GM12878 (cell line): ENCODE measurements at regions not wholly inside any gene's neighbourhood (a gene's known extent, or its start where the extent isn't known, plus 50 kb on each side); places are given as distances from the start of the nearest gene placed in this dataset.

Experiments
- ATAC-seq: fragments of 200-7000 bp; cut with Tn5 transposase; 3 replicates; pipeline ENCODE4 v1.9.1; 2020; ENCODE audit warnings: mild to moderate bottlenecking, moderate library complexity
- BruUV-seq: library from RNA; stranded (reverse); fragments of 400-500 nt; replicated peaks from 2 replicates; lab custom pipeline; 2021; lab: Mats Ljungman, UMichigan
- CTCF ChIA-PET: fragments of 300-600 bp; sonication (Branson Sonifier 250); formaldehyde crosslinking; extraction: SDS; loops from one replicate; lab custom pipeline; 2021; ENCODE audit warnings: inconsistent platforms; lab: Yijun Ruan, JAX
- POLR2A ChIA-PET: fragments of 350-600 bp; formaldehyde crosslinking; extraction: SDS; loops from one replicate; lab custom pipeline; 2021; ENCODE audit warnings: inconsistent platforms; lab: Charles Lee
- RAD21 ChIA-PET: fragments of 300-600 bp; sonication (Branson Sonifier 250); formaldehyde crosslinking; loops from one replicate; lab custom pipeline; 2023; ENCODE audit warnings: antibody characterized with exemption; ENCODE audit not compliant: unreplicated experiment; lab: Charles Lee
- SMC1A ChIA-PET: fragments of 300-600 bp; sonication (Branson Sonifier 250); formaldehyde crosslinking; loops from one replicate; lab custom pipeline; 2023; ENCODE audit not compliant: unreplicated experiment, uncharacterized antibody; lab: Charles Lee
- DNase-seq: peaks from one replicate; pipeline ENCODE4 v3.0.0-alpha.2; 2011; ENCODE audit warnings: low read depth, low spot score
- FAIRE-seq: peaks from 3 replicates; lab custom pipeline; 2011; peaks lifted over from hg19 to GRCh38; lab: Jason Lieb, UNC
- H2AFZ ChIP-seq: 2 replicates; pipeline ENCODE4 v1.6.0; 2011; ENCODE audit warnings: low read depth, low read length, control low read depth; ENCODE audit not compliant: control insufficient read depth
- H3K27ac ChIP-seq: 2 replicates; pipeline ENCODE4 v1.5.1; 2011; ENCODE audit warnings: control low read depth; ENCODE audit not compliant: control insufficient read depth, insufficient read depth
- H3K27me3 ChIP-seq, 2 experiments: replicated peaks in 1 of 2; 2 replicates each; pipeline versions ENCODE4 v1.6.0 to v1.6.1; 2011; ENCODE audit warnings: low read length in 1 of 2; ENCODE audit not compliant: control insufficient read depth in 2 of 2, insufficient read depth in 2 of 2
- H3K36me3 ChIP-seq, 2 experiments: 2 replicates each; pipeline ENCODE4 v1.5.1; 2011; ENCODE audit warnings: low read length in 1 of 2; ENCODE audit not compliant: control insufficient read depth in 2 of 2, insufficient read depth in 2 of 2
- H3K4me1 ChIP-seq: 2 replicates; pipeline ENCODE4 v1.6.1; 2011; ENCODE audit warnings: mild to moderate bottlenecking, low read length, moderate library complexity, mixed read lengths; ENCODE audit not compliant: control insufficient read depth, insufficient read depth
- H3K4me2 ChIP-seq: 2 replicates; pipeline ENCODE4 v1.6.0; 2011; ENCODE audit warnings: control low read depth; ENCODE audit not compliant: control insufficient read depth, insufficient read depth
- H3K4me3 ChIP-seq: fragments of 200-600 bp; sonication (generic); 2 replicates; pipeline ENCODE4 v1.5.1; 2016
- H3K79me2 ChIP-seq: 2 replicates; pipeline ENCODE4 v1.6.0; 2011; ENCODE audit warnings: low read length; ENCODE audit not compliant: control insufficient read depth, insufficient read depth
- H3K9ac ChIP-seq: 2 replicates; pipeline ENCODE4 v1.8.0; 2011; ENCODE audit warnings: low read length, control low read depth, mixed read lengths; ENCODE audit not compliant: control insufficient read depth, insufficient read depth
- H3K9me3 ChIP-seq: replicated peaks from 3 replicates; pipeline ENCODE4 v1.5.1; 2011; ENCODE audit warnings: mild to moderate bottlenecking, low read length; ENCODE audit not compliant: control insufficient read depth, insufficient read depth
- H4K20me1 ChIP-seq: 2 replicates; pipeline ENCODE4 v1.6.0; 2011; ENCODE audit not compliant: control insufficient read depth, insufficient read depth
- CHD4 ChIP-seq: fragments of 200-600 bp; sonication (generic); IDR thresholded peaks from 2 replicates; pipeline ENCODE4 v1.6.1; 2016; ENCODE audit warnings: mild to moderate bottlenecking
- IRF4 ChIP-seq: IDR thresholded peaks from 2 replicates; pipeline ENCODE4 v1.6.1; 2011; ENCODE audit warnings: low read depth, low read length
- KAT2A ChIP-seq: conservative IDR thresholded peaks from 2 replicates; pipeline ENCODE4 v1.6.1; 2011; ENCODE audit warnings: low read depth, low read length; ENCODE audit not compliant: control insufficient read depth
- NFYA ChIP-seq: IDR thresholded peaks from 2 replicates; pipeline ENCODE4 v1.6.1; 2011; ENCODE audit warnings: low read depth, mild to moderate bottlenecking, low read length, improper control_type of control experiment, borderline replicate concordance
- PAX5 ChIP-seq: IDR thresholded peaks from 2 replicates; pipeline ENCODE4 v1.6.1; 2011; ENCODE audit warnings: low read depth, low read length, borderline replicate concordance
- SMAD5 ChIP-seq: IDR thresholded peaks from 2 replicates; pipeline ENCODE4 v1.6.1; 2016; ENCODE audit warnings: antibody characterized with exemption, low read depth
- WGBS: methylation state at CpG from one replicate; pipeline ENCODE4 v1.1.6; 2016; ENCODE audit warnings: low lambda C conversion rate; ENCODE audit not compliant: insufficient replicate concordance, insufficient coverage; ENCODE audit errors: missing lambda C conversion rate; 5-methylcytosine and 5-hydroxymethylcytosine counted together
- in situ Hi-C: fragments of 300-500 bp; cut with MboI; formaldehyde crosslinking; loops from 9 replicates; pipeline ENCODE4 v1.14.3; 2018; ENCODE audit warnings: mixed read lengths
- intact Hi-C: fragments of 100-400 bp; cut with micrococcal nuclease; formaldehyde crosslinking; loops from one replicate; pipeline ENCODE4 v1.14.2; 2022; ENCODE audit not compliant: unreplicated experiment
- TF ChIP-seq, protein P1 (sequence below): fragments of 450-650 bp; IDR thresholded peaks from 2 replicates; pipeline ENCODE4 v1.6.1; 2018; ENCODE audit warnings: borderline replicate concordance, mild to moderate bottlenecking; ENCODE audit not compliant: partially characterized antibody

- no peaks in the 10 kb centered on the region for H3K79me2 ChIP-seq
- in situ Hi-C loops (no loop called here), intact Hi-C loops (no loop called here)
- H2AFZ ChIP-seq, result no peak overlapping the region
- FAIRE-seq (no peak), DNase-seq (no peak), ATAC-seq (no peak)
- H3K9me3 ChIP-seq, result no peaks in the 10 kb centered on the region
- no peak overlapping the region for H3K4me2 ChIP-seq
- ChIA-PET SMC1A (interaction anchor here (0.6 kb wide), 1 partner anchor 122 kb away, joined by 3 read pairs; no protein-coding TSS in a partner anchor), POLR2A (no interaction called here), RAD21 (no interaction called here), CTCF (no interaction called here)
- no peak overlapping the region for H3K9ac ChIP-seq
- no peak overlapping the region for H3K27ac ChIP-seq
- no peaks in the 10 kb centered on the region for H4K20me1 ChIP-seq
- no TSS peak for BruUV-seq
- H3K4me1 ChIP-seq, result no peaks in the 10 kb centered on the region
- no peaks in the 10 kb centered on the region for H3K36me3 ChIP-seq
- no peaks in the 10 kb centered on the region for H3K27me3 ChIP-seq
- TF ChIP-seq, protein P1, sequence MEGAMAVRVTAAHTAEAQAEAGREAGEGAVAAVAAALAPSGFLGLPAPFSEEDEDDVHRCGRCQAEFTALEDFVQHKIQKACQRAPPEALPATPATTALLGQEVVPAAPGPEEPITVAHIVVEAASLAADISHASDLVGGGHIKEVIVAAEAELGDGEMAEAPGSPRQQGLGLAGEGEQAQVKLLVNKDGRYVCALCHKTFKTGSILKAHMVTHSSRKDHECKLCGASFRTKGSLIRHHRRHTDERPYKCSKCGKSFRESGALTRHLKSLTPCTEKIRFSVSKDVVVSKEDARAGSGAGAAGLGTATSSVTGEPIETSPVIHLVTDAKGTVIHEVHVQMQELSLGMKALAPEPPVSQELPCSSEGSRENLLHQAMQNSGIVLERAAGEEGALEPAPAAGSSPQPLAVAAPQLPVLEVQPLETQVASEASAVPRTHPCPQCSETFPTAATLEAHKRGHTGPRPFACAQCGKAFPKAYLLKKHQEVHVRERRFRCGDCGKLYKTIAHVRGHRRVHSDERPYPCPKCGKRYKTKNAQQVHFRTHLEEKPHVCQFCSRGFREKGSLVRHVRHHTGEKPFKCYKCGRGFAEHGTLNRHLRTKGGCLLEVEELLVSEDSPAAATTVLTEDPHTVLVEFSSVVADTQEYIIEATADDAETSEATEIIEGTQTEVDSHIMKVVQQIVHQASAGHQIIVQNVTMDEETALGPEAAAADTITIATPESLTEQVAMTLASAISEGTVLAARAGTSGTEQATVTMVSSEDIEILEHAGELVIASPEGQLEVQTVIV, result no peak
- TF ChIP-seq CHD4, result no peak
- no peak for TF ChIP-seq NFYA
- no peak for TF ChIP-seq SMAD5
- no peak for TF ChIP-seq IRF4
- no peak for TF ChIP-seq PAX5
- no peak for TF ChIP-seq KAT2A
- H3K4me3 ChIP-seq, result no peak overlapping the region
- 4% methylated on average over 2 of the region's 2 CpGs for WGBS
These were observed 863.8 kb upstream of the PABPC4L start for GRCh38 chr4:135065366-135065765.
